Esophagus squamous epithelium (tissue), 4 donors: ENCODE measurements at regions not wholly inside any gene's neighbourhood (a gene's known extent, or its start where the extent isn't known, plus 50 kb on each side); places are given as distances from the start of the nearest gene placed in this dataset.

ENCODE experiments used
- POLR2A ChIP-seq, 4 donors: fragments of 450-650 bp; IDR thresholded peaks; one replicate each; pipeline ENCODE4 v1.6.1; 2017; ENCODE audit warnings: antibody characterized with exemption in 4 of 4, mild to moderate bottlenecking in 4 of 4, moderate library complexity in 3 of 4
- TF ChIP-seq, protein P1 (sequence below), 6 experiments: fragments of 450-650 bp in 4 of 6; fragments of 200-600 bp in 2 of 6; sonication (generic) in 2 of 6; IDR thresholded peaks; one replicate each; pipeline ENCODE4 v1.5.1; 2016 to 2019; ENCODE audit warnings: antibody characterized with exemption in 6 of 6, mild to moderate bottlenecking in 4 of 6, moderate library complexity in 4 of 6

- TF ChIP-seq, protein P1, sequence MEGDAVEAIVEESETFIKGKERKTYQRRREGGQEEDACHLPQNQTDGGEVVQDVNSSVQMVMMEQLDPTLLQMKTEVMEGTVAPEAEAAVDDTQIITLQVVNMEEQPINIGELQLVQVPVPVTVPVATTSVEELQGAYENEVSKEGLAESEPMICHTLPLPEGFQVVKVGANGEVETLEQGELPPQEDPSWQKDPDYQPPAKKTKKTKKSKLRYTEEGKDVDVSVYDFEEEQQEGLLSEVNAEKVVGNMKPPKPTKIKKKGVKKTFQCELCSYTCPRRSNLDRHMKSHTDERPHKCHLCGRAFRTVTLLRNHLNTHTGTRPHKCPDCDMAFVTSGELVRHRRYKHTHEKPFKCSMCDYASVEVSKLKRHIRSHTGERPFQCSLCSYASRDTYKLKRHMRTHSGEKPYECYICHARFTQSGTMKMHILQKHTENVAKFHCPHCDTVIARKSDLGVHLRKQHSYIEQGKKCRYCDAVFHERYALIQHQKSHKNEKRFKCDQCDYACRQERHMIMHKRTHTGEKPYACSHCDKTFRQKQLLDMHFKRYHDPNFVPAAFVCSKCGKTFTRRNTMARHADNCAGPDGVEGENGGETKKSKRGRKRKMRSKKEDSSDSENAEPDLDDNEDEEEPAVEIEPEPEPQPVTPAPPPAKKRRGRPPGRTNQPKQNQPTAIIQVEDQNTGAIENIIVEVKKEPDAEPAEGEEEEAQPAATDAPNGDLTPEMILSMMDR (IDR thresholded peaks at IDR 0.05): no peak
- no peak for TF ChIP-seq POLR2A (IDR thresholded peaks at IDR 0.05)
Measured at GRCh38 chr19:29422486-29423085, 103.2 kb upstream of the VSTM2B start.
